HEK293T (cell line): ENCODE measurements at regions not wholly inside any gene's neighbourhood (a gene's known extent, or its start where the extent isn't known, plus 50 kb on each side); places are given as distances from the start of the nearest gene placed in this dataset.
"Not testable (repeated sequence)": the region's sequence is repeated elsewhere in the genome, so short reads cannot be mapped to it uniquely, and the experiment has no call there.

Experiments used
- CTCF ChIA-PET: fragments of 350-600 bp; formaldehyde crosslinking; extraction: SDS; loops from one replicate; lab custom pipeline; 2021; ENCODE audit warnings: antibody characterized with exemption, inconsistent platforms; lab: Yijun Ruan, JAX
- POLR2A ChIA-PET: fragments of 350-600 bp; formaldehyde crosslinking; extraction: SDS; loops from one replicate; lab custom pipeline; 2020; ENCODE audit warnings: antibody characterized with exemption, inconsistent platforms; lab: Yijun Ruan, JAX
- DNase-seq: peaks from one replicate; pipeline ENCODE4 v3.0.0; 2012; ENCODE audit warnings: mixed read lengths; ENCODE audit errors: extremely low spot score
- ARNT ChIP-seq: fragments of 450-650 bp; IDR thresholded peaks from 2 replicates; pipeline ENCODE4 v1.6.1; 2017; ENCODE audit warnings: mild to moderate bottlenecking
- BHLHE40 ChIP-seq: fragments of 450-650 bp; IDR thresholded peaks from 2 replicates; pipeline ENCODE4 v1.6.1; 2016; ENCODE audit warnings: mild to moderate bottlenecking, moderate library complexity, borderline replicate concordance
- CTBP1 ChIP-seq: fragments of 450-650 bp; IDR thresholded peaks from 2 replicates; pipeline ENCODE4 v1.6.1; 2016; ENCODE audit warnings: borderline replicate concordance
- ELF4 ChIP-seq: fragments of 450-650 bp; IDR thresholded peaks from 2 replicates; pipeline ENCODE4 v1.6.1; 2017; ENCODE audit warnings: antibody characterized with exemption
- FOXA1 ChIP-seq: fragments of 450-650 bp; IDR thresholded peaks from 2 replicates; pipeline ENCODE4 v1.6.1; 2016; ENCODE audit warnings: mild to moderate bottlenecking
- FOXK2 ChIP-seq: fragments of 450-650 bp; IDR thresholded peaks from 2 replicates; pipeline ENCODE4 v1.6.1; 2016; ENCODE audit warnings: mild to moderate bottlenecking
- FOXM1 ChIP-seq: fragments of 450-650 bp; IDR thresholded peaks from 2 replicates; pipeline ENCODE4 v1.6.1; 2017; ENCODE audit warnings: mild to moderate bottlenecking, borderline replicate concordance
- HDGF ChIP-seq: fragments of 450-650 bp; IDR thresholded peaks from 2 replicates; pipeline ENCODE4 v1.6.1; 2017; ENCODE audit warnings: antibody characterized with exemption, borderline replicate concordance
- L3MBTL2 ChIP-seq: fragments of 450-650 bp; conservative IDR thresholded peaks from 2 replicates; pipeline ENCODE4 v1.6.1; 2016; ENCODE audit warnings: mild to moderate bottlenecking
- LEF1 ChIP-seq: fragments of 450-650 bp; IDR thresholded peaks from 2 replicates; pipeline ENCODE4 v1.6.1; 2017; ENCODE audit warnings: mild to moderate bottlenecking, borderline replicate concordance
- NFRKB ChIP-seq: fragments of 450-650 bp; IDR thresholded peaks from 2 replicates; pipeline ENCODE4 v1.6.1; 2016; ENCODE audit warnings: mild to moderate bottlenecking, moderate library complexity
- PKNOX1 ChIP-seq: fragments of 450-650 bp; IDR thresholded peaks from 2 replicates; pipeline ENCODE4 v1.6.1; 2016
- SP1 ChIP-seq: fragments of 450-650 bp; IDR thresholded peaks from 2 replicates; pipeline ENCODE4 v1.6.1; 2017
- SUZ12 ChIP-seq: fragments of 450-650 bp; IDR thresholded peaks from 2 replicates; pipeline ENCODE4 v1.6.1; 2016; ENCODE audit warnings: mild to moderate bottlenecking
- TARDBP ChIP-seq: fragments of 450-650 bp; IDR thresholded peaks from 2 replicates; pipeline ENCODE4 v1.6.1; 2016
- ZNF384 ChIP-seq: fragments of 450-650 bp; IDR thresholded peaks from 2 replicates; pipeline ENCODE4 v1.6.1; 2016

- TF ChIP-seq FOXM1 (no peak), ZNF384 (no peak), FOXK2 (no peak), L3MBTL2 (no peak), CTBP1 (no peak), HDGF (no peak), ARNT (no peak), ELF4 (no peak), SP1 (no peak)
- ChIA-PET POLR2A (interaction anchor here (0.6 kb wide), 1 partner anchor 11 kb away, joined by 5 read pairs; no protein-coding TSS in a partner anchor), CTCF (no interaction called here)
- DNase-seq: no peak
Measured at GRCh38 chr19:22526661-22527272, 104.6 kb upstream of the ZNF98 start.

GRCh38 chr19:22523940-22524339 is 101.8 kb upstream of the ZNF98 start:
- CTCF ChIA-PET: no interaction called here
- POLR2A ChIA-PET: no interaction called here
- TF ChIP-seq PKNOX1: no peak
- TF ChIP-seq HDGF: no peak
- TF ChIP-seq ARNT: no peak
- no peak for TF ChIP-seq FOXK2
- TF ChIP-seq ELF4: no peak
- no peak for TF ChIP-seq TARDBP
- TF ChIP-seq FOXM1: no peak
- no peak for TF ChIP-seq CTBP1
- TF ChIP-seq FOXA1: no peak
- TF ChIP-seq L3MBTL2: no peak
- TF ChIP-seq SUZ12: no peak
- TF ChIP-seq SP1: no peak
- no peak for TF ChIP-seq ZNF384
- TF ChIP-seq NFRKB: no peak
- TF ChIP-seq LEF1: no peak
- no peak for TF ChIP-seq BHLHE40
- DNase-seq: no peak

- DNase-seq, POLR2A ChIA-PET, CTCF ChIA-PET: not testable (repeated sequence)
Measured at GRCh38 chr19:22519562-22519961, 97.4 kb upstream of the ZNF98 start.

GRCh38 chr19:22519152-22519551 is 97.0 kb upstream of the ZNF98 start:
- ChIA-PET POLR2A (no interaction called here), CTCF (no interaction called here)
- no peak for TF ChIP-seq L3MBTL2
- TF ChIP-seq NFRKB: no peak
- no peak for TF ChIP-seq SP1
- no peak for TF ChIP-seq FOXA1
- no peak for DNase-seq

GRCh38 chr19:22517496-22518411 is 95.6 kb upstream of the ZNF98 start:
- POLR2A ChIA-PET: no interaction called here
- DNase-seq: no peak
- TF ChIP-seq ARNT (no peak), BHLHE40 (no peak)
- CTCF ChIA-PET: no interaction called here

- ChIA-PET CTCF (no interaction called here), POLR2A (interaction anchor here (0.6 kb wide), 1 partner anchor 12 kb away, joined by 5 read pairs; no protein-coding TSS in a partner anchor)
- TF ChIP-seq HDGF: no peak
- TF ChIP-seq ELF4: no peak
- no peak for TF ChIP-seq ARNT
- TF ChIP-seq SUZ12: no peak
- TF ChIP-seq BHLHE40: no peak
- TF ChIP-seq FOXM1: no peak
- no peak for TF ChIP-seq CTBP1
- no peak for TF ChIP-seq NFRKB
- TF ChIP-seq SP1: no peak
- DNase-seq: no peak
Measured at GRCh38 chr19:22515435-22515834, 93.3 kb upstream of the ZNF98 start.

GRCh38 chr19:22503524-22503923 is 81.4 kb upstream of the ZNF98 start:
- DNase-seq: no peak
- ChIA-PET CTCF (no interaction called here), POLR2A (no interaction called here)
- TF ChIP-seq HDGF (no peak), BHLHE40 (no peak), FOXM1 (no peak), L3MBTL2 (no peak), PKNOX1 (no peak), ZNF384 (no peak), ELF4 (no peak), FOXK2 (no peak), FOXA1 (no peak), LEF1 (no peak), TARDBP (no peak), CTBP1 (no peak), SP1 (no peak), ARNT (no peak), SUZ12 (no peak), NFRKB (no peak)
